Mucosa of descending colon (tissue), 3 donors: ENCODE measurements at regions not wholly inside any gene's neighbourhood (a gene's known extent, or its start where the extent isn't known, plus 50 kb on each side); places are given as distances from the start of the nearest gene placed in this dataset.
"Not testable (repeated sequence)": the region's sequence is repeated elsewhere in the genome, so short reads cannot be mapped to it uniquely, and the experiment has no call there.

Source experiments
- ATAC-seq: fragments of 200-7000 bp; cut with Tn5 transposase; one replicate; pipeline ENCODE4 v1.9.1; 2020; ENCODE audit warnings: mild to moderate bottlenecking, moderate library complexity
- DNase-seq, 3 donors: peaks; one replicate each; pipeline ENCODE4 v3.0.0-alpha.2; 2020
- H3K36me3 ChIP-seq: fragments of 200-600 bp; one replicate; pipeline ENCODE4 v1.8.0; 2021; ENCODE audit warnings: low read depth, mild to moderate bottlenecking
- H3K4me1 ChIP-seq: fragments of 200-600 bp; one replicate; pipeline ENCODE4 v1.8.0; 2021; ENCODE audit warnings: low read depth, mild to moderate bottlenecking
- H3K4me3 ChIP-seq: fragments of 200-600 bp; one replicate; pipeline ENCODE4 v1.8.0; 2021; ENCODE audit warnings: mild to moderate bottlenecking
- H3K9me3 ChIP-seq: fragments of 200-600 bp; one replicate; pipeline ENCODE4 v1.8.0; 2021; ENCODE audit warnings: mild to moderate bottlenecking
- CTCF ChIP-seq: fragments of 200-600 bp; IDR thresholded peaks from one replicate; pipeline ENCODE4 v1.8.0; 2022; ENCODE audit warnings: antibody characterized with exemption, mild to moderate bottlenecking
- intact Hi-C, 2 donors: fragments of 100-400 bp; cut with DNase I in 1 of 2; cut with micrococcal nuclease in 1 of 2; formaldehyde crosslinking; loops; one replicate each; pipeline versions ENCODE4 v1.11.0 to v1.11.1; 2022; cut with DNase I, micrococcal nuclease
- donor health status: DM: no; HTN: no; CAD: no; lungs with moderate emphysema.
- donor health status: DM: no; HTN: no; CAD: no.
- donor health status: DM: no; HTN: yes; CAD: no.

GRCh38 chr4:9110700-9111099 lies 59.5 kb upstream of the FAM90A26 start:
- H3K4me3 ChIP-seq, DNase-seq, intact Hi-C loops, H3K36me3 ChIP-seq, ATAC-seq, H3K4me1 ChIP-seq, H3K9me3 ChIP-seq: not testable (repeated sequence)

- peak; percentile 19 for TF ChIP-seq CTCF
- H3K4me1 ChIP-seq, ATAC-seq, H3K36me3 ChIP-seq, DNase-seq, H3K4me3 ChIP-seq, H3K9me3 ChIP-seq, intact Hi-C loops: not testable (repeated sequence)
These were observed 67.1 kb upstream of the FAM90A26 start for GRCh38 chr4:9103148-9103524.

GRCh38 chr4:9102471-9103147 lies 67.6 kb upstream of the FAM90A26 start:
- DNase-seq = peak in 2 of 3 donors; percentile 42 to 80
- H3K9me3 ChIP-seq, ATAC-seq, intact Hi-C loops, H3K4me1 ChIP-seq, H3K4me3 ChIP-seq, H3K36me3 ChIP-seq: not testable (repeated sequence)

- H3K4me3 ChIP-seq, intact Hi-C loops, H3K9me3 ChIP-seq, ATAC-seq, DNase-seq, H3K36me3 ChIP-seq, H3K4me1 ChIP-seq: not testable (repeated sequence)
These were observed 73.9 kb upstream of the FAM90A26 start for GRCh38 chr4:9096330-9096729.

DNA sequence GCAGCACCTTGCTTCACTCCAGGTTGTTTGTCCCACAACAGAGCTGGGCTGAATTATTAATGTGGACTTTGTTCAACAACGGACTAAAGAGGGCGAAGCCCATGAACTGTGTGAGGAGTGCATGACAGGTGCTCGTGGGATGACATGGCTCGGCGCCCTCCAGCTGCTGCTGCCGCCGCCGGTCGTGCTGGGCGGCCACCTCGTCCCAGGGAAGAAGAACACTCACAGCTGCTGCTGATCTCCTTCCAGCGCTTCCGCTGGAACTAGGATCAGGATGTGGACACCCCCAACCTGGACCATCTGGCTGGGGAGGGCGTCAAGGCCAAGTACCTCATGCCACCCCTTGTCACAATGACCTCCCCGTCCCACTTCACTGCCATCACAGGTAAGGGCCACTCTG lies 91.4 kb upstream of the FAM90A26 start:
- DNase-seq, H3K4me1 ChIP-seq, intact Hi-C loops, H3K9me3 ChIP-seq, H3K4me3 ChIP-seq, ATAC-seq, H3K36me3 ChIP-seq: not testable (repeated sequence)

DNA sequence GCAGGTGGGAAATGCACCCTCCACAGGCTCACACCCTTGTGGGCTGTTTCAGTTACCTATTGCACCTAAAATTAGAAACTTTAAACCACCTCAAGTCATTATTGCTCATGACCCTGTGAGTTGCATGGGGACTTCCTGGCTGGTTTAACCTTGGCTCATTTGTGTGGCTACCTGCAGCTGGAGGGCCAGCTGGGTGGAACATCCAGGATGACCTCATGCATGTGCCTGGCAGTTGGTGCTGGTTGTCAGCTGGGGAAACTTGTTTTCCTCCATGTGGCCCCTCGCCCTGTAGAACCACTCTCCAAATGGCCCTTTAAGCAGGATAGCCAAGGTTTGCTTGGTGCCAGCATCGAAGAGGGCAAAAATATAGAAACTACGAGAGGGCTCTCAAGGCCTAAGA lies 93.2 kb upstream of the FAM90A26 start:
- H3K4me3 ChIP-seq, H3K9me3 ChIP-seq, intact Hi-C loops, DNase-seq, H3K4me1 ChIP-seq, H3K36me3 ChIP-seq, ATAC-seq: not testable (repeated sequence)

GRCh38 chr4:9076486-9076885 lies 93.7 kb upstream of the FAM90A26 start:
- H3K9me3 ChIP-seq, H3K4me3 ChIP-seq, H3K36me3 ChIP-seq, intact Hi-C loops, DNase-seq, H3K4me1 ChIP-seq, ATAC-seq: not testable (repeated sequence)

GRCh38 chr4:9073371-9073770 lies 96.8 kb upstream of the FAM90A26 start:
- H3K36me3 ChIP-seq, H3K4me1 ChIP-seq, H3K4me3 ChIP-seq, DNase-seq, intact Hi-C loops, H3K9me3 ChIP-seq, ATAC-seq: not testable (repeated sequence)

- H3K4me1 ChIP-seq, H3K9me3 ChIP-seq, DNase-seq, ATAC-seq, H3K36me3 ChIP-seq, intact Hi-C loops, H3K4me3 ChIP-seq: not testable (repeated sequence)
These were observed 97.5 kb upstream of the FAM90A26 start for GRCh38 chr4:9072521-9073220.

- DNase-seq, H3K36me3 ChIP-seq, ATAC-seq, intact Hi-C loops, H3K4me1 ChIP-seq, H3K4me3 ChIP-seq: not testable (repeated sequence)
- H3K9me3 ChIP-seq = peaks cover 16% of the 10 kb centered on the region
These were observed 102.3 kb upstream of the FAM90A26 start for GRCh38 chr4:9067923-9068322.

DNA sequence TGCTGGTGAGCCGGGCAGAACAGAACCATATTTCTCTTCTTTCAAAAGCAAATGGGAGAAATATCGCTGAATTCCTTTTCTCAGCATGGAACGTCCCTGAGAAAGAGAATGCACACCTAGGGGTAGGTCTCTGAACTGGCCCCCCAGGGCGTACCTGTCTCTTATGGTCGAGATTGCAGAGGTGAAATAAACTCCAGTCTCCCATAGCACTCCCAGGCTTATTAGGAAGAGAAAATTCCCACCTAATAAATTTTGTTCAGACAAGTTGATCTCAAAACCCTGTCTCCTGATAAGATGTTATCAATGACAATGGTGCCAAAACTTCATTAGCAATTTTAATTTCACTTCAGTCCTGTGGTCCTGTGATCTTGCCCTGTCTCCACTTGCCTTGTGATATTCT lies 106.6 kb upstream of the FAM90A26 start:
- intact Hi-C loops, ATAC-seq: not testable (repeated sequence)

GRCh38 chr4:9024866-9025265 lies 145.3 kb upstream of the FAM90A26 start:
- DNase-seq, H3K4me3 ChIP-seq, intact Hi-C loops, ATAC-seq, H3K36me3 ChIP-seq, H3K4me1 ChIP-seq, H3K9me3 ChIP-seq: not testable (repeated sequence)

More for the DNA sequence above, 106.6 kb upstream of the FAM90A26 start:
- H3K9me3 ChIP-seq = peaks cover 16% of the 10 kb centered on the region
- H3K4me3 ChIP-seq, H3K36me3 ChIP-seq, H3K4me1 ChIP-seq, DNase-seq: not testable (repeated sequence)

DNA sequence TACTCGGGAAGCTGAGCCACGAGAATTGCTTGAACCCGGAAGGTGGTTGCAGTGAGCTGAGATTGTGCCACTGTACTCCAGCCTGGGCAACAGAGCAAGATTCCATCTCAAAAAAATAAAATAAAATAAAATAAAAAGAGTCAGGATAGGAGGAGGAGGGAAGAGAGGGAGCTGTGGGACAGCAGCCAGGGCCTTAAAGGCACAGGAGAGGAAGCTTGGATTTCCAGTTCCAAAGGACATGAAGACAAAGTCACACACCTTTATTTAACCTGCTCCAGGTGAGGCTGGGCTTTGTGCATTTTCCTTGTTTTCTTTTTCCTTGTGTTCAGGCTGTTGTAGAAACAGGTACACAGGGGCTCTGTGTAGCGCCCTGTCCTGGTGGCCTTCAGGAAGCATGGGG lies 138.2 kb upstream of the HMX1 start:
- ATAC-seq = peak; percentile 38
- peak in 2 of 3 donors; percentile 41 to 72 for DNase-seq
- intact Hi-C loops, H3K36me3 ChIP-seq, H3K9me3 ChIP-seq, H3K4me3 ChIP-seq, H3K4me1 ChIP-seq: not testable (repeated sequence)

DNA sequence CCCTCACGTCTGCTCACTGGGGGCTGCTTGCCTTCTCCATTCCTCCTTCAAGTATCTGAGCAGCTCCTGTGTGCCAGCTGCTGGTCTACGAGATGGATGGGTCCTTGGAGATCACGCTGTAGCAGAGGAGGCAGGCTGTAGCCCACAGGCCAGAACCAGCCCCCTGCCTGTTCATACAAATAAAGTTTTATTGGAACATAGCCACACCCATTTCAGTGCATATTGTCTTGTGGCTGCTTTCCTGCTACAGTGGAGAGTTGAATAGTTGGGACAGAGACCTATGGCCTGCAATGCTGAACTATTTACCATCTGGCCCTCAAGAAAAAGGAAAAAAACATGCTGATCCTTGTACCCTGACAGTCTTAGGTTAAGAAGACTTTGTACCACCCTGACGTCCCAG lies 136.8 kb upstream of the HMX1 start:
- DNase-seq, intact Hi-C loops, H3K4me3 ChIP-seq, ATAC-seq, H3K4me1 ChIP-seq, H3K9me3 ChIP-seq, H3K36me3 ChIP-seq: not testable (repeated sequence)
